Choroid plexus epithelial cell (primary cell): ENCODE measurements at regions not wholly inside any gene's neighbourhood (a gene's known extent, or its start where the extent isn't known, plus 50 kb on each side); places are given as distances from the start of the nearest gene placed in this dataset.

Source experiments
- DNase-seq: peaks from one replicate; pipeline ENCODE4 v3.0.0-alpha.2; 2010; ENCODE audit warnings: low read depth
- H3K4me3 ChIP-seq: 2 replicates; pipeline ENCODE4 v1.5.1; 2011; ENCODE audit warnings: low read depth, mild to moderate bottlenecking, control low read depth, low read length, moderate library complexity
- CTCF ChIP-seq: conservative IDR thresholded peaks from 2 replicates; pipeline ENCODE4 v1.5.1; 2011; ENCODE audit warnings: low read depth, mild to moderate bottlenecking, control low read depth, inconsistent platforms, low read length, moderate library complexity

- no peak for TF ChIP-seq CTCF
Measured at GRCh38 chr10:3290550-3290949, 118.0 kb upstream of the PITRM1 start.

GRCh38 chr10:3287572-3288445, 115.2 kb upstream of the PITRM1 start:
- H3K4me3 ChIP-seq = no peak overlapping the region
- DNase-seq = no peak
- no peak for TF ChIP-seq CTCF

More at GRCh38 chr10:3290550-3290949, 118.0 kb upstream of the PITRM1 start:
- no peak for DNase-seq
- H3K4me3 ChIP-seq = no peak overlapping the region

GRCh38 chr10:3282674-3283017, 110.1 kb upstream of the PITRM1 start:
- no peak for TF ChIP-seq CTCF
- DNase-seq = no peak
- H3K4me3 ChIP-seq = no peak overlapping the region

- H3K4me3 ChIP-seq = no peak overlapping the region
- peak; percentile 9 for DNase-seq
- no peak for TF ChIP-seq CTCF
Measured at GRCh38 chr10:3281941-3282673, 109.5 kb upstream of the PITRM1 start.

- DNase-seq = no peak
- no peak for TF ChIP-seq CTCF
- H3K4me3 ChIP-seq = no peak overlapping the region
Measured at GRCh38 chr10:3278771-3279170, 106.2 kb upstream of the PITRM1 start.

GRCh38 chr10:3277566-3277965, 105.0 kb upstream of the PITRM1 start:
- DNase-seq = no peak
- no peak for TF ChIP-seq CTCF
- H3K4me3 ChIP-seq = no peak overlapping the region
